ENCODE measurements at regions not wholly inside any gene's neighbourhood (a gene's known extent, or its start where the extent isn't known, plus 50 kb on each side); places are given as distances from the start of the nearest gene placed in this dataset.
"Not testable (repeated sequence)": the region's sequence is repeated elsewhere in the genome, so short reads cannot be mapped to it uniquely, and the experiment has no call there.

GRCh38 chr3:197420566-197420965 lies 122.2 kb upstream of the DLG1 start:
- DNase-seq (no peak), ATAC-seq (no peak)
- H3K4me1 ChIP-seq = no peaks in the 10 kb centered on the region
- no peak overlapping the region for H3K4me3 ChIP-seq
- 71 to 80% (median 78%) methylated on average over 4 of the region's 4 CpGs for WGBS, 3 donors
- H3K36me3 ChIP-seq (ENCODE audit: insufficient read depth in 1 of 2, low read depth in 1 of 2) = no peaks in the 10 kb centered on the region
- no peak for TF ChIP-seq CTCF (IDR thresholded peaks at IDR 0.05)
- intact Hi-C loops (cut with DNase I) = no loop called here
- H3K27me3 ChIP-seq (ENCODE audit: insufficient read depth in 3 of 3, low read length in 2 of 3) = no peaks in the 10 kb centered on the region
- no peak overlapping the region for H3K27ac ChIP-seq
- no peaks in the 10 kb centered on the region for H3K9me3 ChIP-seq

GRCh38 chr3:197420115-197420514 lies 121.7 kb upstream of the DLG1 start:
- Histone ChIP-seq H3K4me3 (no peak overlapping the region), H3K27me3 (ENCODE audit: insufficient read depth in 3 of 3, low read length in 2 of 3) (no peaks in the 10 kb centered on the region), H3K27ac (no peak overlapping the region), H3K36me3 (ENCODE audit: insufficient read depth in 1 of 2, low read depth in 1 of 2) (no peaks in the 10 kb centered on the region), H3K4me1 (no peaks in the 10 kb centered on the region), H3K9me3 (no peaks in the 10 kb centered on the region)
- intact Hi-C loops (cut with DNase I) = no loop called here
- 62 to 70% (median 65%) methylated on average over 2 of the region's 2 CpGs for WGBS, 3 donors
- DNase-seq (no peak), ATAC-seq (peak in 2 of 4 donors; percentile 21 to 34)
- TF ChIP-seq CTCF (IDR thresholded peaks at IDR 0.05) = no peak

- H3K27ac ChIP-seq = no peak overlapping the region
- ATAC-seq (no peak), DNase-seq (no peak)
- WGBS, 3 donors = 71 to 82% (median 72%) methylated on average over 2 of the region's 2 CpGs
- no peaks in the 10 kb centered on the region for H3K4me1 ChIP-seq
- H3K9me3 ChIP-seq = no peaks in the 10 kb centered on the region
- intact Hi-C loops (cut with DNase I) = no loop called here
- no peaks in the 10 kb centered on the region for H3K27me3 ChIP-seq (ENCODE audit: insufficient read depth in 3 of 3, low read length in 2 of 3)
- TF ChIP-seq CTCF (IDR thresholded peaks at IDR 0.05) = no peak
- no peaks in the 10 kb centered on the region for H3K36me3 ChIP-seq (ENCODE audit: insufficient read depth in 1 of 2, low read depth in 1 of 2)
- H3K4me3 ChIP-seq = no peak overlapping the region
Observed at GRCh38 chr3:197419696-197420095, 121.3 kb upstream of the DLG1 start.

- DNase-seq (no peak), ATAC-seq (no peak)
- Histone ChIP-seq H3K4me1 (no peaks in the 10 kb centered on the region), H3K27me3 (ENCODE audit: insufficient read depth in 3 of 3, low read length in 2 of 3) (no peaks in the 10 kb centered on the region), H3K36me3 (ENCODE audit: insufficient read depth in 1 of 2, low read depth in 1 of 2) (no peaks in the 10 kb centered on the region), H3K4me3 (no peak overlapping the region), H3K9me3 (no peaks in the 10 kb centered on the region), H3K27ac (no peak overlapping the region)
- intact Hi-C loops (cut with DNase I) = no loop called here
- WGBS, 3 donors = 60 to 64% (median 63%) methylated on average over 11 of the region's 11 CpGs
- no peak for TF ChIP-seq CTCF (IDR thresholded peaks at IDR 0.05)
Observed at GRCh38 chr3:197417911-197418618, 119.7 kb upstream of the DLG1 start.

GRCh38 chr3:197417441-197417840 lies 119.0 kb upstream of the DLG1 start:
- no peak for TF ChIP-seq CTCF (IDR thresholded peaks at IDR 0.05)
- ATAC-seq (no peak), DNase-seq (no peak)
- Histone ChIP-seq H3K4me3 (no peak overlapping the region), H3K9me3 (no peaks in the 10 kb centered on the region), H3K36me3 (ENCODE audit: insufficient read depth in 1 of 2, low read depth in 1 of 2) (no peaks in the 10 kb centered on the region), H3K27me3 (ENCODE audit: insufficient read depth in 3 of 3, low read length in 2 of 3) (no peaks in the 10 kb centered on the region), H3K4me1 (no peaks in the 10 kb centered on the region), H3K27ac (no peak overlapping the region)
- 68 to 74% (median 72%) methylated on average over 6 of the region's 6 CpGs for WGBS, 3 donors
- intact Hi-C loops (cut with DNase I) = no loop called here

GRCh38 chr3:197411899-197412298 lies 113.5 kb upstream of the DLG1 start:
- H3K27me3 ChIP-seq (ENCODE audit: insufficient read depth in 3 of 3, low read length in 2 of 3); H3K4me3 ChIP-seq; H3K36me3 ChIP-seq (ENCODE audit: insufficient read depth in 1 of 2, low read depth in 1 of 2); H3K4me1 ChIP-seq; ATAC-seq; DNase-seq; H3K27ac ChIP-seq; intact Hi-C loops (cut with DNase I); H3K9me3 ChIP-seq: not testable (repeated sequence)
- 74 to 100% (median 97%) methylated on average over 1 to 2 of the region's 2 CpGs for WGBS, 3 donors

GRCh38 chr3:197410170-197410569 lies 111.8 kb upstream of the DLG1 start:
- intact Hi-C loops (cut with DNase I); H3K4me1 ChIP-seq; H3K27me3 ChIP-seq (ENCODE audit: insufficient read depth in 3 of 3, low read length in 2 of 3); H3K4me3 ChIP-seq; H3K36me3 ChIP-seq (ENCODE audit: insufficient read depth in 1 of 2, low read depth in 1 of 2); H3K27ac ChIP-seq; H3K9me3 ChIP-seq; ATAC-seq; DNase-seq: not testable (repeated sequence)
- WGBS, 3 donors = 96 to 97% (median 96%) methylated on average over 11 of the region's 11 CpGs
